Sigmoid colon (tissue), 4 donors: ENCODE measurements at regions not wholly inside any gene's neighbourhood (a gene's known extent, or its start where the extent isn't known, plus 50 kb on each side); places are given as distances from the start of the nearest gene placed in this dataset.
"Not testable (repeated sequence)": the region's sequence is repeated elsewhere in the genome, so short reads cannot be mapped to it uniquely, and the experiment has no call there.

Experiments
- POLR2A ChIP-seq, 2 donors: fragments of 450-650 bp; IDR thresholded peaks; one replicate each; pipeline ENCODE4 v1.6.1; 2016; ENCODE audit warnings: antibody characterized with exemption in 2 of 2, mild to moderate bottlenecking in 2 of 2, moderate library complexity in 2 of 2
- POLR2AphosphoS5 ChIP-seq, 4 donors: sonication (generic); formaldehyde crosslinking; IDR thresholded peaks; one replicate each; pipeline ENCODE4 v1.6.1; 2017; ENCODE audit warnings: antibody characterized with exemption in 4 of 4
- TF ChIP-seq, protein P1 (sequence below), 4 experiments: fragments of 450-650 bp in 3 of 4; fragments of 200-600 bp in 1 of 4; IDR thresholded peaks; one replicate each; pipeline ENCODE4 v1.5.1; 2016 to 2019; ENCODE audit warnings: antibody characterized with exemption in 4 of 4, mild to moderate bottlenecking in 3 of 4, moderate library complexity in 2 of 4

DNA sequence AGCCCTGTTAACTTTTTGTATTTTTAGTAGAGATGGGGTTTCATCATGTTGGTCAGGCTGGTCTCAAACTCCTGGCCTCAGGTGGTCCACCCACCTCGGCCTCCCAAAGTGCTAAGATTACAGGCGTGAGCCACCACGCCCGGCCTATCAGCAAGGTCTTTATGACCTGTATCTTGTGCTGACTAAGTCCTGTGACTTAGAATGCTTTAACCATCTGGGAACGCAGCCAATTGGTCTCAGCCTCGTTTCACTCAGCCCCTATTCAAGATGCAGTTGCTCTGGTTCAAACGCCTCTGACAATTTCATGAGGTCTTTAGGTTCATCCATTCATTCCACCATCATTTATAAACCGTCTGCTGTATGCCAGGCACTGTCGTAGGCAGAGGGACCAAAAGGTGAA, 62.2 kb upstream of the PPM1B start:
- TF ChIP-seq, protein P1, sequence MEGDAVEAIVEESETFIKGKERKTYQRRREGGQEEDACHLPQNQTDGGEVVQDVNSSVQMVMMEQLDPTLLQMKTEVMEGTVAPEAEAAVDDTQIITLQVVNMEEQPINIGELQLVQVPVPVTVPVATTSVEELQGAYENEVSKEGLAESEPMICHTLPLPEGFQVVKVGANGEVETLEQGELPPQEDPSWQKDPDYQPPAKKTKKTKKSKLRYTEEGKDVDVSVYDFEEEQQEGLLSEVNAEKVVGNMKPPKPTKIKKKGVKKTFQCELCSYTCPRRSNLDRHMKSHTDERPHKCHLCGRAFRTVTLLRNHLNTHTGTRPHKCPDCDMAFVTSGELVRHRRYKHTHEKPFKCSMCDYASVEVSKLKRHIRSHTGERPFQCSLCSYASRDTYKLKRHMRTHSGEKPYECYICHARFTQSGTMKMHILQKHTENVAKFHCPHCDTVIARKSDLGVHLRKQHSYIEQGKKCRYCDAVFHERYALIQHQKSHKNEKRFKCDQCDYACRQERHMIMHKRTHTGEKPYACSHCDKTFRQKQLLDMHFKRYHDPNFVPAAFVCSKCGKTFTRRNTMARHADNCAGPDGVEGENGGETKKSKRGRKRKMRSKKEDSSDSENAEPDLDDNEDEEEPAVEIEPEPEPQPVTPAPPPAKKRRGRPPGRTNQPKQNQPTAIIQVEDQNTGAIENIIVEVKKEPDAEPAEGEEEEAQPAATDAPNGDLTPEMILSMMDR (IDR thresholded peaks at IDR 0.05) = not testable (repeated sequence)
- TF ChIP-seq POLR2AphosphoS5, POLR2A (IDR thresholded peaks at IDR 0.05): not testable (repeated sequence)
